ENCODE measurements at regions not wholly inside any gene's neighbourhood (a gene's known extent, or its start where the extent isn't known, plus 50 kb on each side); places are given as distances from the start of the nearest gene placed in this dataset.

- H3K4me3 ChIP-seq (ENCODE audit: low read depth in 2 of 2, low read length in 1 of 2): no peak overlapping the region
- no peak overlapping the region; the same call in 1 of the 2 replicates for H2AFZ ChIP-seq (ENCODE audit: low read depth)
- H3K9me2 ChIP-seq: no peaks in the 10 kb centered on the region
- CTCF ChIA-PET: interaction anchor here (1.5 kb wide), 1 partner anchor 14 kb away, joined by 4 read pairs; no protein-coding TSS in a partner anchor
- H3K79me2 ChIP-seq (ENCODE audit: insufficient read depth): no peaks in the 10 kb centered on the region
- POLR2A ChIA-PET: no interaction called here
- no peak overlapping the region for H3K27ac ChIP-seq (ENCODE audit: low read depth in 2 of 2, low read length in 1 of 2)
- no peaks in the 10 kb centered on the region for H3K27me3 ChIP-seq (ENCODE audit: insufficient read depth)
- no peak for TF ChIP-seq IRF3 (IDR thresholded peaks at IDR 0.05; ENCODE audit: low read depth, low read length)
- no peak for TF ChIP-seq NRF1 (IDR thresholded peaks at IDR 0.05; ENCODE audit: low read depth, low read length)
- no peak for TF ChIP-seq MAX (IDR thresholded peaks at IDR 0.05; ENCODE audit: low read depth)
- no peak for TF ChIP-seq JUND (IDR thresholded peaks at IDR 0.05)
- TF ChIP-seq RAD21 (IDR thresholded peaks at IDR 0.05; ENCODE audit: low read length): no peak
- no peak for TF ChIP-seq EP300 (IDR thresholded peaks at IDR 0.05; ENCODE audit: borderline replicate concordance in 1 of 2, low read depth in 1 of 2, low read length in 1 of 2)
- TF ChIP-seq SIN3A (IDR thresholded peaks at IDR 0.05; ENCODE audit: borderline replicate concordance, low read depth, low read length): no peak
- TF ChIP-seq USF2 (IDR thresholded peaks at IDR 0.05; ENCODE audit: borderline replicate concordance, low read depth, low read length): no peak
- TF ChIP-seq NFIC (IDR thresholded peaks at IDR 0.05; ENCODE audit: borderline replicate concordance): no peak
- TF ChIP-seq CTCF (IDR thresholded peaks at IDR 0.05): no peak
- no peak for TF ChIP-seq TAF1 (IDR thresholded peaks at IDR 0.05; ENCODE audit: borderline replicate concordance, low read depth, low read length)
- no peak for TF ChIP-seq PBX3 (IDR thresholded peaks at IDR 0.05)
- TF ChIP-seq YY1 (IDR thresholded peaks at IDR 0.05; ENCODE audit: low read depth): no peak
- no peak for TF ChIP-seq TCF12 (IDR thresholded peaks at IDR 0.05)
- TF ChIP-seq RXRA (IDR thresholded peaks at IDR 0.05; ENCODE audit: borderline replicate concordance, low read depth): no peak
- no peak for TF ChIP-seq FOSL2 (IDR thresholded peaks at IDR 0.05; ENCODE audit: borderline replicate concordance, low read depth)
- TF ChIP-seq USF1 (IDR thresholded peaks at IDR 0.05; ENCODE audit: borderline replicate concordance, low read depth): no peak
- no peak for TF ChIP-seq EZH2phosphoT487 (IDR thresholded peaks at IDR 0.05; ENCODE audit: borderline replicate concordance, low read depth)
- no peak for TF ChIP-seq GABPA (IDR thresholded peaks at IDR 0.05; ENCODE audit: low read depth)
- peaks cover 0 to 7% of the 10 kb centered on the region in 2 experiments; a peak in 2 of 4 replicates for H3K4me1 ChIP-seq (ENCODE audit: control insufficient read depth in 1 of 2, insufficient read depth in 2 of 2, low read depth in 1 of 2, low read length in 1 of 2)
- H3K9me3 ChIP-seq: no peaks in the 10 kb centered on the region
- DNase-seq: no peak
- 62% methylated on average over 14 of the region's 14 CpGs for WGBS (ENCODE audit: low lambda C conversion rate)
- no peak overlapping the region for H3K9ac ChIP-seq
- H3K36me3 ChIP-seq (replicated peaks in 1 of 2; ENCODE audit: control insufficient read depth in 1 of 2, insufficient read depth in 2 of 2, low read length in 1 of 2): no peaks in the 10 kb centered on the region
- H4K20me1 ChIP-seq (ENCODE audit: insufficient read depth): no peaks in the 10 kb centered on the region
- no peak overlapping the region for H3K4me2 ChIP-seq
- H3F3A ChIP-seq (replicated peaks; ENCODE audit: insufficient read depth): no peaks in the 10 kb centered on the region
Observed at GRCh38 chrX:13201605-13202219, 118.1 kb downstream of the ATXN3L start.
